Activated T-helper 17 cell treated with anti-CD3 and anti-CD28 coated beads, Interleukin-2, amount 50 U/mL, for 72 hours (primary cell): ENCODE measurements at regions not wholly inside any gene's neighbourhood (a gene's known extent, or its start where the extent isn't known, plus 50 kb on each side); places are given as distances from the start of the nearest gene placed in this dataset.

Experiments used
- ATAC-seq: fragments of 150-1000 bp; cut with Tn5 transposase; replicated peaks from 2 replicates; pipeline ENCODE4 v1.10.0; 2021; ENCODE audit warnings: mild to moderate bottlenecking, moderate library complexity
- H3K27ac Mint-ChIP-seq: one replicate; pipeline ENCODE4 v1.8.0; 2022; ENCODE audit warnings: mixed read lengths
- H3K27me3 Mint-ChIP-seq: one replicate; pipeline ENCODE4 v1.8.0; 2022; ENCODE audit warnings: mixed read lengths
- H3K36me3 Mint-ChIP-seq: one replicate; pipeline ENCODE4 v1.8.0; 2022; ENCODE audit warnings: low read depth, mild to moderate bottlenecking, mixed read lengths
- H3K4me1 Mint-ChIP-seq: one replicate; pipeline ENCODE4 v1.8.0; 2022; ENCODE audit warnings: mixed read lengths
- H3K4me3 Mint-ChIP-seq: one replicate; pipeline ENCODE4 v1.8.0; 2022; ENCODE audit warnings: mild to moderate bottlenecking, mixed read lengths
- H3K9me3 Mint-ChIP-seq: one replicate; pipeline ENCODE4 v1.8.0; 2022; ENCODE audit warnings: mixed read lengths

DNA sequence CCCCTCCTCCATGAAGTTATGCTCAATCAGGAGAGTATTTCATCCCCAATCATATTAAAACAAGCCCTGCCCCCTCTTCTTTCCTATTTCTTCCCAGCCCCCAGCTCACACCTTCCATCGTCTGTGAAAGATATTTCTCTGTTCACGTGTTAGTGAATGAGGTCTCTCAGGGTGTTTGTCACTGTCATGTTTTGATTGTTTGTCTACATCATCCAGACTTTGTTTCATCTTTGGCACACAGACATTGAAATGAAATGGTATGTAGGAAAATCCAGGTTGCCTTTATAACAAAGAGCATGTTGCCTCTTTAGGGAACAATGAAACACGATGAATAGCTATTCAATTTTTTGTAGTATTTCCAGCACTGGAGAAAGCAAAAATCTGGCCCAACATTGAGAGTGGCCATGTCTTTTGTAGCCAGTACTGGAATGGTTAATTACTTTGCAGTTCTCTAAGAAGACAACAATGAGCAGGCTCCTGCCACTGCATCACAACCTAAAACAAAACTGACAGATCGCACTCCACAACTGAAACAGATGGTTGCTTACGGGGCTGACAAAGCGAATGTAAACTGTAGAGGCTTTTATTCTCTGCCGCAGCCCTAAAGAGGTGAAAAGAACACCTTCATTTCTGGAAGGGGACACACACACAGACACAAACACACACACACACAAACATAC is 543.6 kb upstream of the CITED2 start:
- no peaks in the 10 kb centered on the region for H3K9me3 Mint-ChIP-seq
- no peaks in the 10 kb centered on the region for H3K36me3 Mint-ChIP-seq
- no peak overlapping the region for H3K27ac Mint-ChIP-seq
- no peak overlapping the region for H3K4me3 Mint-ChIP-seq
- ATAC-seq: no peak
- no peaks in the 10 kb centered on the region for H3K4me1 Mint-ChIP-seq
- peaks cover 28% of the 10 kb centered on the region for H3K27me3 Mint-ChIP-seq

DNA sequence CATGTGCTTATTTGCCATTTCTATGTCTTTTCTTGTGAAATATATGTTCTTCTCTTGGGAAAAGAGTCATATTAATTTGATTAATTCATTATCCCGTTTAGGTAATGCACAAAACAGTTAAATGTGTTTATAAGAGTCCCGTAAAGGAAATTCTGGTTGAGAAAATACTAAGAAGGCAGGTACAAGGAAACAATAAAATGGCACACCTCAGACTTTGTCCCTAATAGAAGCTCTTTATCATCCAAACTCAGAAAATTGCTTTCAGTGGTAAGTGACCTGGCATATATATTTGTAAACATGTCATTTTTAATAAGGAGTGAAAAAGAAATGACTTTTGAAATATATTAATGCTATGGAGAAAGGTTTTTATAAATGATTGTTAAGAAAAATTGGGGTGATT is 540.5 kb upstream of the CITED2 start:
- ATAC-seq: no peak
- Mint-ChIP-seq H3K27ac (no peak overlapping the region), H3K27me3 (peaks cover 17% of the 10 kb centered on the region), H3K9me3 (no peaks in the 10 kb centered on the region), H3K4me1 (no peaks in the 10 kb centered on the region), H3K4me3 (no peak overlapping the region), H3K36me3 (no peaks in the 10 kb centered on the region)

DNA sequence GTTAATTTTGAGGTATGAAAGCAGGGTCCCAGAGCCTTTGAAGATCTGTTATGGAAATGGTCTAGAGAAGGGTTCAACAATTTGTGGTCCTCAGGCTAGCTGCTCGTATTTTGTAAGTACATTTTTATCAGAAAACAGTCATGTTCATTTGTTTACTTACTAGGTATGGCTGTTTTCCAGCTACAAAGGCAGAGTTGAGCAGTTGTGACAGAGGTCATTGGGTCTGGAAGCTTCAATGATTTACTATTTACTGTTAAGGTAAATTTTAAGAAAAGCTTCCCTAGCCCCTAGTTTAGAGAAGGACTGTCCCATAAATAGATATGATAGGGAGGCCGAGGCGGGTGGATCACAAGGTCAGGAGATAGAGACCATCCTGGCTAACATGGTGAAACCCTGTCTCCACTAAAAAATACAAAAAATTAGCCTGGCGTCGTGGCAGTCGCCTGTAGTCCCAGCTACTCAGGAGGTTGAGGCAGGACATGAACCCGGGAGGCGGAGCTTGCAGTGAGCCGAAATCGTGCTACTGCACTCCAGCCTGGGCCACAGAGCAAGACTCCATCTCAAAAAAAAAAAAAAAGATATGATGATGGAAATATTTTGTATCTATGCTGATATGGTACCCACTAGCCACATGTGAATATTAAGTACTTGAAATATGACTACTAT is 538.4 kb upstream of the CITED2 start:
- Mint-ChIP-seq H3K27ac (no peak overlapping the region), H3K4me1 (no peaks in the 10 kb centered on the region), H3K27me3 (peaks cover 11% of the 10 kb centered on the region), H3K36me3 (no peaks in the 10 kb centered on the region), H3K4me3 (no peak overlapping the region), H3K9me3 (no peaks in the 10 kb centered on the region)
- ATAC-seq: no peak

DNA sequence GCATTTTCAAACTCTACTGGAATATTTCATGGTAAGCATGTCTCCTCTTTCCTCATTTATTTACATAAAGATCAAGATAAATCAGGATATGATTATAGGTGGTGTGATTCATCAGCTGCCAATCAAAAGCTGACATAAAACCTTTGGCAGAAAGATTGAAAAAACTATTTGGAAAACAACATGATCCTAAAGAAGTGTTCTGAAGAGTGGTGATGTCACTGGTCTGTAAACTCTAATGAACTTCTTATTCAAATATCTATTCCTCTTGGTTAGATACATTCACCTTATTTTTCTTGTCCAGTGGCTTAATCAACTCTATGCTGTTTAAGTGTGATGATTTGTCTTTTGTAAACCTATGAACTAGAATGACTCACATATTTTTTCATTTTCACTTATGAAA is 535.5 kb upstream of the CITED2 start:
- no peaks in the 10 kb centered on the region for H3K4me1 Mint-ChIP-seq
- H3K27me3 Mint-ChIP-seq: peaks cover 3% of the 10 kb centered on the region
- no peaks in the 10 kb centered on the region for H3K36me3 Mint-ChIP-seq
- H3K4me3 Mint-ChIP-seq: no peak overlapping the region
- no peak overlapping the region for H3K27ac Mint-ChIP-seq
- no peak for ATAC-seq
- H3K9me3 Mint-ChIP-seq: no peaks in the 10 kb centered on the region

DNA sequence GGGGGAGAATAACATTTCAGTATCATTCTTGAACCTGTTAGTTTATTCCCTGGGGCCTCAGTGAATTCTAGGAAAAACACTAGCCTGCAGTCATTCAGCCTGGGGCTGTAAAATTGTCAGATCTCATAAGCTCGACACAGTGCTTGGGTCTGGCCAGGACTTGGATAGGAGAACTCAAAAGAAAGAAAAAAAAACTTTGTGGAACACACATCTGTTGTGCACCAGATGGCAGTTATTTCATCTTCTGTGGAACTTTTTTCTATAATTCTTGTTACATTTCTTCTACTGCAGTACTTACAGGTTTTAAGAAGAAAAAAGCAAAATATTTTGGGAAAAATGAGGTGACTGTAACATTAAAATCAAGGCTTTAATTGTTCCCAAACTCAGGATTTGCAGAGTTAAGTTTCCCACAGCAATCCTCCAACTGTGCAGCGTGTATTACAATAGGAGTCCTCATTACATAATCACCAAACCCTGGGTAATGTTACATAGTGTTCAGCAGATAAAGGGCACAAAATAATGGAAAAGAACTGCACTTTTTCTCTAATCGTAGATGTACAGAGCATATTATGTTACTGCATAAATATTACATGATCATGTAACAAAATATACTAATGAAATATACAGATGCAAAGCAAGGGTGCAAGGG is 531.1 kb upstream of the CITED2 start:
- peaks cover 7% of the 10 kb centered on the region for H3K27me3 Mint-ChIP-seq
- H3K27ac Mint-ChIP-seq: no peak overlapping the region
- H3K9me3 Mint-ChIP-seq: no peaks in the 10 kb centered on the region
- no peaks in the 10 kb centered on the region for H3K36me3 Mint-ChIP-seq
- H3K4me1 Mint-ChIP-seq: peaks cover 5% of the 10 kb centered on the region
- no peak for ATAC-seq
- no peak overlapping the region for H3K4me3 Mint-ChIP-seq

DNA sequence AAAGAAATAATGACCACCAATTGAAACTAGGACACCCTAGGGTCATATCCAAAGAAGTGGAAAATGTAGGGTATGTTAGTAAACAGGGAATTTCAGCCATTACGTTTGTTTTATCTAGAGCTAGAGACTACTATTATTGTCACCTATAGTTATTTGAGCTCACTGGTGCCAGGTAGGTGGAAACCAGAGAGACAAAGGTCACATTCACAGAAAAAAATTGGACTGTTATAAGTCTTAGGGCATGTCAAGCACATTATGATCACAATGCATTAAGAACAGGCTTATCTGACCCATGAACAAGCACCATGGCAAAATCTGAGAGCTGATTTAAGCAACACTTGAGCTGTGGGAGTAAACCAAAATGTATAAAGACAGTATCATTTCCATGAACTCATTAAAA is 530.1 kb upstream of the CITED2 start:
- no peaks in the 10 kb centered on the region for H3K36me3 Mint-ChIP-seq
- no peak overlapping the region for H3K4me3 Mint-ChIP-seq
- peaks cover 5% of the 10 kb centered on the region for H3K4me1 Mint-ChIP-seq
- no peak for ATAC-seq
- no peak overlapping the region for H3K27ac Mint-ChIP-seq
- no peaks in the 10 kb centered on the region for H3K9me3 Mint-ChIP-seq
- peaks cover 10% of the 10 kb centered on the region for H3K27me3 Mint-ChIP-seq

DNA sequence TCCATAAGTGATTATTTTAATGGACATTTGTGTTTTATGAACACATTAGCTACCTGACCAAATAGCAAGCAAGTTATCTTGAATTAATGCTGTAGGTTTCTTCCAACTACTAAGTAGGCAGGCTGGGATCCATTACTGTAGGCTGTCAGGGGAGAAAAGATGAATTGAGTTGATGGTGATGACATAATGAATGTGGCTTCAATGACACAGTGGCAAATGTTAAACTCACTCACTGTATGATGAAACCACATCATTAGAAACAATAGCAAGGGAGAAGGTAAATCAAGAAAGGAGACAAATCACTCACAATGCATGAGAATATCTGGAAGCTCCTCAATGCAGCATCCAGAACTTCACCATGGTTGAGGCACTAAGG is 529.7 kb upstream of the CITED2 start:
- no peaks in the 10 kb centered on the region for H3K9me3 Mint-ChIP-seq
- H3K4me3 Mint-ChIP-seq: peak overlapping the region; percentile 19
- H3K36me3 Mint-ChIP-seq: no peaks in the 10 kb centered on the region
- no peak overlapping the region for H3K27ac Mint-ChIP-seq
- peak; percentile 78 for ATAC-seq
- H3K27me3 Mint-ChIP-seq: peaks cover 10% of the 10 kb centered on the region
- H3K4me1 Mint-ChIP-seq: peaks cover 5% of the 10 kb centered on the region

DNA sequence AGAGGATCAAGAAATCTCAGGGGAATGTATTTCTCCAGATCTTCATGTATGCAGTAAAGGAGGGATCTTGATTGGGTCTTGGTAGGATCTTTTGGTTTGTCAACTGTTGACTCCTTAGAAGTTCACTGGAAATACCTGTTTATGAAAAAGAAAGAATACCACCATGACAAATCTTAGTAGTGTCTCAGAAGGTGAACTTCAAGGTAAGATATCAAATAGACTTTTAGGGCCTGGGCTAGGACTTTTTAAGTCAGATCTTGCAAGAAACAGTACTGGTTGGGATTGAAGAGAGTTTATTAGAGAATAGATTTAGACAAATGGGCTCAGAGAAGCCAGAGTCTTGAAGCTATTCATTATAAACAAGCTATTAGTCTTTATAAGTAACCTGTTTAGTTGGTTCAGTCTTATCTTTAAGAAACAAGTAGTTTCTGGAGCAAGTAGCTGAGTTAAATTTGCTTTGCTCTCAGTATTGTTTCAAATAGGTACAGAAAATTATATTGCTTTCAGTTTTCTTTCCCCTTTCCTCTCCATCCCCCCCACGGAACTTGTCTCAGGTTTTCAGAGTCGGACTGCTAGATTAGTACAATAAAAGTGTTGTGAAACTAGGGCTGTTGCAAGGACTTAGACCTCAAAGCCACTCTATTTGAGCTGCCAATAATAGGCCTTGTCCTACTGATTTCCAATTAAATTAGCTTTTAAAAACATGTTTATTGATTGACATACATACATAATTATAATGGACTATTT is 529.1 kb upstream of the CITED2 start:
- Mint-ChIP-seq H3K4me3 (peak overlapping the region; percentile 19), H3K27ac (no peak overlapping the region), H3K27me3 (peaks cover 12% of the 10 kb centered on the region), H3K36me3 (no peaks in the 10 kb centered on the region), H3K4me1 (peaks cover 5% of the 10 kb centered on the region), H3K9me3 (no peaks in the 10 kb centered on the region)
- ATAC-seq: peak; percentile 18

DNA sequence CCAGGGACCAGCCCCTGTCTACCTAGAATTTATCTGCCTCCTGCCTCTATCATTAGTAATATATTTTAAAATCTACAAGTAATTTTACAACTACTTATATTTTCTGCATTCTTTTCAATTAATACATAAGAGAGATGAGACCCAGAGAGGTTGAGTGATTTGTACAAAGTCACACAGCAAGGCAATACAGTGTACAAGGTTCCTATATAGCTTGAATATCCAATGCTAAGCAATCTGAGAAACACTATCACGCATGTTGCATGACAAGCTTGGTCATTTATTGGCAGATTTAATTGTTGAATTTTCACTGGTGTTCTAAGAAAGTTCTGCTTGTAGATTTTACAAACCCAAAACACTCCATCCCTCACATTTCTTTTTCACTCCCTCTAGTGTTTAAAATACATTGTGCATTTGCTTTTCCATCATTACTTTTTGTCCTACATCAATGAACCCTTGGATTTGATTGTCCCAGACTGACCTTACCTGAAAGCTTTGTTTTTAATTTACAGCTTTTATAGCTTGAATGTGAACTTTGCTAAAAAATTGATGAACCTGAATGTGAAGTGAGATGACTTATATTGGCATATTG is 520.9 kb upstream of the CITED2 start:
- Mint-ChIP-seq H3K27ac (no peak overlapping the region), H3K27me3 (peaks cover 6% of the 10 kb centered on the region), H3K4me3 (no peak overlapping the region), H3K4me1 (no peaks in the 10 kb centered on the region), H3K36me3 (no peaks in the 10 kb centered on the region), H3K9me3 (no peaks in the 10 kb centered on the region)
- no peak for ATAC-seq

DNA sequence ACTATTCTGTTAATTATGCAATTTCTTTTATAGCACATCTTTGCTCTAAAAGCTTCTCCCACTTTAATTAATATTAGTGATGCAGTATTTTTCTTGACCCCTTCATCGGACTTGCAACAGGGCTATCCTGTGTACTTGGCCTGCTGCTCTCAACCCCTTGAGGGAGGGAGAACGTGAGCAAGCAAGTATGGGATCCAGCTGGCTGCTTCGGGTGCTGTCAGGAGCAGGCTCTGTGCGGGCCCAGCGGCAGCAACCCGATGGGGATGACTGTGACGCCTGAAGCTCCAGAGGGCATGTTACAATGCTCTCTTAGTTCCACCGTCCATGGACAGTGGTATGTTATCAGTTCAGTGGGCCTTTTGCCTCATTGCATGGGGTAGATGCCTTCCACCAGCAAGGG is 519.8 kb upstream of the CITED2 start:
- H3K36me3 Mint-ChIP-seq: no peaks in the 10 kb centered on the region
- H3K9me3 Mint-ChIP-seq: no peaks in the 10 kb centered on the region
- ATAC-seq: no peak
- no peak overlapping the region for H3K4me3 Mint-ChIP-seq
- H3K27me3 Mint-ChIP-seq: peaks cover 3% of the 10 kb centered on the region
- H3K27ac Mint-ChIP-seq: no peak overlapping the region
- no peaks in the 10 kb centered on the region for H3K4me1 Mint-ChIP-seq

DNA sequence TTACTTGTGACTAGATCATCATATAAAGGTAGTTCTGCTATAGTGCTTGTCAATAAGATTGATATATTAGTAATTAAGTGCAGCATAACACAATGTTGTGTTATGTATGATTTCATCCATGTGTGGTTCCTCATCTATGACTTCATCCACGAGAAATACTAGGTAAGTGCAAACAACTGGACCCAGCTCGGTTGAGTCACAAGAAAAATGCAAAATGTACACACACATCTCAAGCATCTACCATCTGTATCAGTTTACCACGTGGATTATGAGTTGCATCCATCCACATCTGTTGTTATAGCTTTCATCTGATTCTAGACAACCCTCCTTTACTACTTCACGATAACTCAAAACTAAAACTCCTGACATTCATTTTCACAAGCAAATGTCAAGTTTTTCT is 517.0 kb upstream of the CITED2 start:
- Mint-ChIP-seq H3K4me1 (no peaks in the 10 kb centered on the region), H3K36me3 (no peaks in the 10 kb centered on the region), H3K27ac (no peak overlapping the region), H3K27me3 (peaks cover 6% of the 10 kb centered on the region), H3K4me3 (no peak overlapping the region), H3K9me3 (no peaks in the 10 kb centered on the region)
- ATAC-seq: no peak

DNA sequence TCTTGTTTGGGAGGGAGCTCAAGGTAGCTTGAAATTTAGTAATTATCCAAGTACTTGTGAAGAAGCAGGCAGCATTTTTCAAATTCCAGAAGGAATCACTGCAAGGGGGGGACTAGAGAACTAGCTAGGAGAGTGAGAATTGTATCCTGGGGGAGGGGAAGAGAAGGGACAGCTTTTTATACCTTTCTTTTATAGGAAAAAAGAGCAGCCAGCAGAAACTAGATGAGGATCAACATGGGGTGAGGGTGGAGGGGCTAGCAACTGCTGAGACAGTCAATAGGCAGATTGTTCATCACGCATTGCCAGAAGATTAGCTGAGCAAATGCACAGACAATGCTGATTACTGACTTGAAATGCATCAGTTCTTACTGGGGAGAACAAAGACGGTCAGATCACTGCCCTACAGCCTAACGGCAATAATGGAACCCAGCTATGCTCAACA is 514.3 kb upstream of the CITED2 start:
- Mint-ChIP-seq H3K36me3 (no peaks in the 10 kb centered on the region), H3K27me3 (peaks cover 6% of the 10 kb centered on the region), H3K9me3 (no peaks in the 10 kb centered on the region), H3K4me1 (no peaks in the 10 kb centered on the region), H3K27ac (no peak overlapping the region), H3K4me3 (no peak overlapping the region)
- no peak for ATAC-seq

DNA sequence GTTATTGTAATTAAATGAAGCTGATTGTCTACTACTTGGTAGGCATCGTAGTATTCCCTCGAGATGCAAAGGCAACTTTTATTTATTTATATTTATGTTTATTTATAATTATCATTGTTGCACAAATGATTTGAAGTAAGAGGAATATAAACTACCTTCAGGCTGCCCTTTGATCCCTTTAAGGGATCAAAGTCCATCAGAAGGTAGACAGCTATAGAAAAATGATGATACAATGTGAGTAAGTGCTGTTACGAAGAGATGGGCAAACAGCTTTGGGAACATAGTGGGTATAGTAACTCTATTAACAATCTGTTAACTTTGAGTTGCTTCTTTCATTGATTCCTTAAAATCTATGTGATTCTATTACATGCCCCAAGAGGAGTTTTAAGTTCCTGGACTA is 512.8 kb upstream of the CITED2 start:
- H3K4me1 Mint-ChIP-seq: no peaks in the 10 kb centered on the region
- no peak for ATAC-seq

DNA sequence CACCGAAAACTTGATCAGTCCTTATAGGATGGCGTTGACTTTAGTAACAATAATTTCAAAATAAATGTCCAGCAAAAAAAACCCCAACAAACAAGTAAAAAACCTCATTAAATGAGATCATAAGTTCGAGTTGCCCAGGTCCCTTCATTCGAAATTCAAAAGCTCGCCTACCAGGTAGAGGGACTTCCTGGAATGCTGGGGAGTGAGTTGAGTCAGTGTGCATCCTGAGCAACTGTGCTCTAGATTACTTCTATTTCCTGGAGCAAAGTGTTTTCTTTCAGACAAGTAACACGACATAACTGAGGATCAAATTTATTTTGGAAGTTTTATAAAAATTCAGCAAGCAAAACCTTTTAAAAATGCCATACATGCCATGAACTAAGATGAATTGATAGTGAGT is 511.9 kb upstream of the CITED2 start:
- Mint-ChIP-seq H3K36me3 (no peaks in the 10 kb centered on the region), H3K27me3 (peaks cover 6% of the 10 kb centered on the region), H3K4me1 (no peaks in the 10 kb centered on the region), H3K4me3 (no peak overlapping the region), H3K27ac (no peak overlapping the region), H3K9me3 (no peaks in the 10 kb centered on the region)
- ATAC-seq: no peak

More for the DNA sequence above, 512.8 kb upstream of the CITED2 start:
- Mint-ChIP-seq H3K4me3 (no peak overlapping the region), H3K27me3 (peaks cover 6% of the 10 kb centered on the region), H3K27ac (no peak overlapping the region), H3K36me3 (no peaks in the 10 kb centered on the region), H3K9me3 (no peaks in the 10 kb centered on the region)
